Stimulated activated CD4-positive, alpha-beta T cell treated with anti-CD3 and anti-CD28 coated beads, Interleukin-4, amount 100 ng/mL, for 1 hour (primary cell): ENCODE measurements at regions not wholly inside any gene's neighbourhood (a gene's known extent, or its start where the extent isn't known, plus 50 kb on each side); places are given as distances from the start of the nearest gene placed in this dataset.
"Not testable (repeated sequence)": the region's sequence is repeated elsewhere in the genome, so short reads cannot be mapped to it uniquely, and the experiment has no call there.

Experiments used
- DNase-seq: peaks from one replicate; pipeline ENCODE4 v3.0.0-alpha.2; 2020

GRCh38 chrX:65610481-65610880, 57.0 kb upstream of the MSN start:
- DNase-seq: no peak

GRCh38 chrX:65610040-65610439, 57.4 kb upstream of the MSN start:
- DNase-seq: no peak

- DNase-seq: no peak
These were observed 58.2 kb upstream of the MSN start for GRCh38 chrX:65609237-65609636.

- no peak for DNase-seq
These were observed 59.4 kb upstream of the MSN start for GRCh38 chrX:65608026-65608425.

- DNase-seq: no peak
These were observed 60.2 kb upstream of the MSN start for GRCh38 chrX:65607070-65607742.

- DNase-seq: no peak
These were observed 65.3 kb upstream of the MSN start for GRCh38 chrX:65602221-65602560.

- no peak for DNase-seq
These were observed 65.8 kb upstream of the MSN start for GRCh38 chrX:65601530-65602220.

- DNase-seq: no peak
These were observed 66.3 kb upstream of the MSN start for GRCh38 chrX:65601126-65601525.

GRCh38 chrX:65600106-65600505, 65.5 kb upstream of the LAS1L start:
- DNase-seq: no peak

- DNase-seq: no peak
These were observed 64.1 kb upstream of the LAS1L start for GRCh38 chrX:65598559-65599147.

- DNase-seq: peak; percentile 14
These were observed 61.9 kb upstream of the LAS1L start for GRCh38 chrX:65596270-65597034.

- DNase-seq: peak; percentile 89
These were observed 60.9 kb upstream of the LAS1L start for GRCh38 chrX:65595460-65595876.

- DNase-seq: no peak
These were observed 56.6 kb upstream of the LAS1L start for GRCh38 chrX:65591206-65591605.

GRCh38 chrX:65589304-65589703, 54.7 kb upstream of the LAS1L start:
- no peak for DNase-seq

GRCh38 chrX:65588795-65589194, 54.2 kb upstream of the LAS1L start:
- DNase-seq: no peak

- no peak for DNase-seq
These were observed 53.3 kb upstream of the LAS1L start for GRCh38 chrX:65587616-65588526.

GRCh38 chrX:65586491-65586890, 51.9 kb upstream of the LAS1L start:
- DNase-seq: no peak

- DNase-seq: not testable (repeated sequence)
These were observed 50.6 kb upstream of the LAS1L start for GRCh38 chrX:65585226-65585625.
